Hepatocyte (in vitro differentiated cells): ENCODE measurements at regions not wholly inside any gene's neighbourhood (a gene's known extent, or its start where the extent isn't known, plus 50 kb on each side); places are given as distances from the start of the nearest gene placed in this dataset.
"Not testable (repeated sequence)": the region's sequence is repeated elsewhere in the genome, so short reads cannot be mapped to it uniquely, and the experiment has no call there.

Experiments
- DNase-seq: peaks from one replicate; pipeline ENCODE4 v3.0.0-alpha.2; 2016; ENCODE audit warnings: low spot score
- H2AFZ ChIP-seq: fragments of 200-600 bp; sonication (generic); 2 replicates; pipeline ENCODE4 v1.6.0; 2016; ENCODE audit warnings: antibody characterized with exemption, mild to moderate bottlenecking
- H3K27ac ChIP-seq: fragments of 200-600 bp; sonication (generic); 2 replicates; pipeline ENCODE4 v1.5.1; 2016; ENCODE audit warnings: mild to moderate bottlenecking
- H3K27me3 ChIP-seq: fragments of 200-600 bp; sonication (generic); 2 replicates; pipeline ENCODE4 v1.6.1; 2016
- H3K36me3 ChIP-seq: fragments of 200-600 bp; sonication (generic); replicated peaks from 2 replicates; pipeline ENCODE4 v1.5.1; 2016; ENCODE audit warnings: low read depth; ENCODE audit not compliant: insufficient read depth
- H3K4me1 ChIP-seq: fragments of 200-600 bp; sonication (generic); 2 replicates; pipeline ENCODE4 v1.5.1; 2016; ENCODE audit warnings: mild to moderate bottlenecking, moderate library complexity; ENCODE audit not compliant: insufficient read depth
- H3K4me2 ChIP-seq: fragments of 200-600 bp; sonication (generic); 2 replicates; pipeline ENCODE4 v1.6.0; 2016
- H3K4me3 ChIP-seq: fragments of 200-600 bp; sonication (generic); 2 replicates; pipeline ENCODE4 v1.5.1; 2016; ENCODE audit warnings: mild to moderate bottlenecking
- H3K79me2 ChIP-seq: fragments of 200-600 bp; sonication (generic); 2 replicates; pipeline ENCODE4 v1.6.0; 2017; ENCODE audit warnings: mild to moderate bottlenecking
- H3K9me2 ChIP-seq: fragments of 200-600 bp; sonication (generic); replicated peaks from 2 replicates; pipeline ENCODE4 v1.6.0; 2017; ENCODE audit warnings: mild to moderate bottlenecking; ENCODE audit not compliant: insufficient read depth
- H3K9me3 ChIP-seq: fragments of 200-600 bp; sonication (generic); 2 replicates; pipeline ENCODE4 v1.5.1; 2016; ENCODE audit warnings: low read depth, mild to moderate bottlenecking
- H4K20me1 ChIP-seq: fragments of 200-600 bp; sonication (generic); 2 replicates; pipeline ENCODE4 v1.6.0; 2016; ENCODE audit warnings: mild to moderate bottlenecking; ENCODE audit not compliant: insufficient read depth, poor library complexity, severe bottlenecking
- CTCF ChIP-seq: fragments of 200-600 bp; sonication (generic); IDR thresholded peaks from 2 replicates; pipeline ENCODE4 v1.5.1; 2016; ENCODE audit warnings: antibody characterized with exemption, mild to moderate bottlenecking; ENCODE audit not compliant: poor library complexity
- EZH2 ChIP-seq: fragments of 200-600 bp; sonication (generic); IDR thresholded peaks from 2 replicates; pipeline ENCODE4 v1.6.1; 2016; ENCODE audit warnings: antibody characterized with exemption, mild to moderate bottlenecking, borderline replicate concordance
- EZH2phosphoT487 ChIP-seq: fragments of 200-600 bp; sonication (generic); IDR thresholded peaks from one replicate; pipeline ENCODE4 v1.6.1; 2018; ENCODE audit warnings: antibody characterized with exemption, mild to moderate bottlenecking, low read depth, moderate library complexity; ENCODE audit not compliant: unreplicated experiment, severe bottlenecking
- WGBS: methylation state at CpG from one replicate; pipeline ENCODE4 v1.1.6; 2016; ENCODE audit warnings: low lambda C conversion rate; ENCODE audit errors: missing lambda C conversion rate; 5-methylcytosine and 5-hydroxymethylcytosine counted together

GRCh38 chr1:5727871-5728643, 264.2 kb downstream of the NPHP4 start:
- Histone ChIP-seq H3K4me2 (no peak overlapping the region), H3K4me3 (no peak overlapping the region), H3K27me3 (no peaks in the 10 kb centered on the region), H3K9me3 (no peaks in the 10 kb centered on the region), H4K20me1 (no peaks in the 10 kb centered on the region), H3K36me3 (no peaks in the 10 kb centered on the region), H3K4me1 (peaks cover 20% of the 10 kb centered on the region), H3K79me2 (no peaks in the 10 kb centered on the region), H3K27ac (peak overlapping the region; percentile 86), H3K9me2 (no peaks in the 10 kb centered on the region), H2AFZ (no peak overlapping the region)
- 85% methylated on average over 17 of the region's 17 CpGs for WGBS
- no peak for DNase-seq
- no peak for TF ChIP-seq CTCF
- TF ChIP-seq EZH2 = no peak

GRCh38 chr1:5727191-5727590, 265.0 kb downstream of the NPHP4 start:
- H3K9me2 ChIP-seq = no peaks in the 10 kb centered on the region
- H3K4me1 ChIP-seq = peaks cover 20% of the 10 kb centered on the region
- peak overlapping the region; percentile 86 for H3K27ac ChIP-seq
- H3K79me2 ChIP-seq = no peaks in the 10 kb centered on the region
- no peaks in the 10 kb centered on the region for H3K9me3 ChIP-seq
- no peaks in the 10 kb centered on the region for H3K36me3 ChIP-seq
- no peak overlapping the region for H3K4me2 ChIP-seq
- no peaks in the 10 kb centered on the region for H4K20me1 ChIP-seq
- TF ChIP-seq CTCF = no peak
- no peak for TF ChIP-seq EZH2
- no peak for TF ChIP-seq EZH2phosphoT487
- no peak overlapping the region for H3K4me3 ChIP-seq
- no peak overlapping the region for H2AFZ ChIP-seq
- no peak for DNase-seq
- no peaks in the 10 kb centered on the region for H3K27me3 ChIP-seq

- H3K27ac ChIP-seq, H2AFZ ChIP-seq, H3K4me3 ChIP-seq, DNase-seq, H3K79me2 ChIP-seq, H3K36me3 ChIP-seq, H3K9me3 ChIP-seq, H3K9me2 ChIP-seq, H4K20me1 ChIP-seq, H3K27me3 ChIP-seq, H3K4me2 ChIP-seq: not testable (repeated sequence)
- WGBS = 79% methylated on average over 13 of the region's 13 CpGs
- H3K4me1 ChIP-seq = peaks cover 20% of the 10 kb centered on the region
These were observed 265.5 kb downstream of the NPHP4 start for GRCh38 chr1:5726586-5727184.

GRCh38 chr1:5725855-5726585, 266.2 kb downstream of the NPHP4 start:
- Histone ChIP-seq H3K4me2 (no peak overlapping the region), H3K79me2 (no peaks in the 10 kb centered on the region), H3K9me2 (no peaks in the 10 kb centered on the region), H4K20me1 (no peaks in the 10 kb centered on the region), H3K27me3 (no peaks in the 10 kb centered on the region), H3K4me1 (peaks cover 20% of the 10 kb centered on the region), H3K36me3 (no peaks in the 10 kb centered on the region), H3K9me3 (no peaks in the 10 kb centered on the region), H3K27ac (no peak overlapping the region), H2AFZ (no peak overlapping the region), H3K4me3 (no peak overlapping the region)
- WGBS = 86% methylated on average over 14 of the region's 14 CpGs
- TF ChIP-seq EZH2phosphoT487 = no peak
- TF ChIP-seq EZH2 = no peak
- TF ChIP-seq CTCF = no peak
- no peak for DNase-seq
